ENCODE measurements at regions not wholly inside any gene's neighbourhood (a gene's known extent, or its start where the extent isn't known, plus 50 kb on each side); places are given as distances from the start of the nearest gene placed in this dataset.

DNA sequence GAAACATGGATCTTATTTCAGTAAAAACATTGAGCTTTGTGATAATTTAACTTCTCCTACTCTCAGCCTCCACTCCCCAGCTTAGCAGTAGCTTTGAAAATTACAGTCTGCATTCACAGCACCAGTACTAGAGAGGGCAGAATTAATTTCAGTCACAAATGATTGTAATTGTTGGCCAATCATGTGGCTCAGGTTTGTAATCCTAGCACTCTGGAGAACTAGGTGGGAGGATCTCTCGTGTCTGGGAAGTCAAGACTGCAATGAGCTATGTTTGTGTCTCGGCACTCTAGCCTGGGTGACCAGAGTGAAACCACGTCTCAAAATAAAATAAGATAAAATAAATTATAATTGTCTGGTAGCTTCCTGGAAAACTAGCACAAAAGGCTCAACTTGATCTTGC lies 620.9 kb downstream of the TNS3 start:
- TF ChIP-seq, protein P1, sequence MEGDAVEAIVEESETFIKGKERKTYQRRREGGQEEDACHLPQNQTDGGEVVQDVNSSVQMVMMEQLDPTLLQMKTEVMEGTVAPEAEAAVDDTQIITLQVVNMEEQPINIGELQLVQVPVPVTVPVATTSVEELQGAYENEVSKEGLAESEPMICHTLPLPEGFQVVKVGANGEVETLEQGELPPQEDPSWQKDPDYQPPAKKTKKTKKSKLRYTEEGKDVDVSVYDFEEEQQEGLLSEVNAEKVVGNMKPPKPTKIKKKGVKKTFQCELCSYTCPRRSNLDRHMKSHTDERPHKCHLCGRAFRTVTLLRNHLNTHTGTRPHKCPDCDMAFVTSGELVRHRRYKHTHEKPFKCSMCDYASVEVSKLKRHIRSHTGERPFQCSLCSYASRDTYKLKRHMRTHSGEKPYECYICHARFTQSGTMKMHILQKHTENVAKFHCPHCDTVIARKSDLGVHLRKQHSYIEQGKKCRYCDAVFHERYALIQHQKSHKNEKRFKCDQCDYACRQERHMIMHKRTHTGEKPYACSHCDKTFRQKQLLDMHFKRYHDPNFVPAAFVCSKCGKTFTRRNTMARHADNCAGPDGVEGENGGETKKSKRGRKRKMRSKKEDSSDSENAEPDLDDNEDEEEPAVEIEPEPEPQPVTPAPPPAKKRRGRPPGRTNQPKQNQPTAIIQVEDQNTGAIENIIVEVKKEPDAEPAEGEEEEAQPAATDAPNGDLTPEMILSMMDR (IDR thresholded peaks at IDR 0.05) = no peak
- no peak for TF ChIP-seq POLR2A (IDR thresholded peaks at IDR 0.05)
